ENCODE measurements at regions not wholly inside any gene's neighbourhood (a gene's known extent, or its start where the extent isn't known, plus 50 kb on each side); places are given as distances from the start of the nearest gene placed in this dataset.

GRCh38 chr12:63069860-63070617, 81.0 kb downstream of the AVPR1A start:
- Histone ChIP-seq H3K4me3 (no peak overlapping the region), H3K9me3 (no peaks in the 10 kb centered on the region), H3K4me1 (ENCODE audit: insufficient read depth) (no peaks in the 10 kb centered on the region), H3K27me3 (no peaks in the 10 kb centered on the region), H3K36me3 (no peaks in the 10 kb centered on the region), H3K27ac (no peak overlapping the region)
- DNase-seq = no peak
- TF ChIP-seq CTCF (IDR thresholded peaks at IDR 0.05) (no peak), POLR2A (IDR thresholded peaks at IDR 0.05) (no peak), EP300 (IDR thresholded peaks at IDR 0.05) (no peak)
- 79 to 91% (median 85%) methylated on average over 3 of the region's 3 CpGs for WGBS, 3 donors
- intact Hi-C loops (cut with DNase I) = loop anchor here in 2 of 4 donors (5.0 to 10.0 kb wide), 4 partner anchors 145 to 475 kb away; no protein-coding TSS in a partner anchor

GRCh38 chr12:63068857-63069442, 82.1 kb downstream of the AVPR1A start:
- no peak for TF ChIP-seq POLR2A (IDR thresholded peaks at IDR 0.05)
- peak in 1 of 3 donors; percentile 48 for TF ChIP-seq CTCF (IDR thresholded peaks at IDR 0.05)
- no peak for TF ChIP-seq EP300 (IDR thresholded peaks at IDR 0.05)
- H3K4me1 ChIP-seq (ENCODE audit: insufficient read depth) = no peaks in the 10 kb centered on the region
- no peaks in the 10 kb centered on the region for H3K27me3 ChIP-seq
- intact Hi-C loops (cut with DNase I) = loop anchor here in 2 of 4 donors (5.0 to 10.0 kb wide), 4 partner anchors 144 to 474 kb away; no protein-coding TSS in a partner anchor
- no peak for DNase-seq
- no peaks in the 10 kb centered on the region for H3K36me3 ChIP-seq
- no peak overlapping the region for H3K4me3 ChIP-seq
- H3K9me3 ChIP-seq = no peaks in the 10 kb centered on the region
- H3K27ac ChIP-seq = no peak overlapping the region
- 7 to 11% (median 8%) methylated on average over 2 of the region's 2 CpGs for WGBS, 3 donors

- no peaks in the 10 kb centered on the region for H3K4me1 ChIP-seq (ENCODE audit: insufficient read depth)
- intact Hi-C loops (cut with DNase I) = loop anchor here in 2 of 4 donors (5.0 to 10.0 kb wide), 4 partner anchors 142 to 472 kb away; no protein-coding TSS in a partner anchor
- 35 to 36% (median 36%) methylated on average over 4 of the region's 4 CpGs for WGBS, 3 donors
Measured at GRCh38 chr12:63066782-63067181, 84.2 kb downstream of the AVPR1A start.

DNA sequence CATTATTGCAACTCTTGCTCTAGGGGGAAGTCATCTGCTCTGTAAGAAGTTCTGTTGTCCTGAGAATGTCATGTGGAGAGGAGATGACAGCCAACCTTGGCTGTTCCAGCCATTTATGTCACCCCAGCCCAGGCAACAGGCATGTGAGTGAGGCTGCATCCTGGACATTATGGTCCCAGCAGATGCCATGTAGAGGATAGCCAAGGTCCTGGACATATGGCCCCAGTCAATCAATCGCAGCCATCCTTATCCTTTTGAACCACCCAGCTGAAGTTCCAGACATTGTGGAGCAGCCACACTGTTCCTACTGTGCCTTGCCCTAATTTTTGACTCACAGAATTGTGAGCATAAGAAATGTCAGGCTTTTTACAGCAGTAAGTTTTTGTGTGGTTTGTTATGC, 84.9 kb downstream of the AVPR1A start:
- 92 to 98% (median 95%) methylated on average over 1 of the region's 1 CpG for WGBS, 3 donors
- Histone ChIP-seq H3K27ac (no peak overlapping the region), H3K4me1 (ENCODE audit: insufficient read depth) (no peaks in the 10 kb centered on the region), H3K9me3 (no peaks in the 10 kb centered on the region), H3K36me3 (no peaks in the 10 kb centered on the region), H3K4me3 (no peak overlapping the region), H3K27me3 (no peaks in the 10 kb centered on the region)
- intact Hi-C loops (cut with DNase I) = loop anchor here in 2 of 4 donors (5.0 to 10.0 kb wide), 4 partner anchors 141 to 471 kb away; no protein-coding TSS in a partner anchor
- TF ChIP-seq EP300 (IDR thresholded peaks at IDR 0.05) (no peak), CTCF (IDR thresholded peaks at IDR 0.05) (no peak), POLR2A (IDR thresholded peaks at IDR 0.05) (no peak)
- DNase-seq = no peak

More at GRCh38 chr12:63066782-63067181, 84.2 kb downstream of the AVPR1A start:
- no peaks in the 10 kb centered on the region for H3K27me3 ChIP-seq
- DNase-seq = peak in 2 of 5 donors; percentile 23 to 66
- no peak for TF ChIP-seq EP300 (IDR thresholded peaks at IDR 0.05)
- TF ChIP-seq POLR2A (IDR thresholded peaks at IDR 0.05) = no peak
- no peak for TF ChIP-seq CTCF (IDR thresholded peaks at IDR 0.05)
- no peaks in the 10 kb centered on the region for H3K9me3 ChIP-seq
- H3K36me3 ChIP-seq = no peaks in the 10 kb centered on the region
- no peak overlapping the region for H3K4me3 ChIP-seq
- H3K27ac ChIP-seq = no peak overlapping the region

Data from ovary (tissue), 7 donors.